Upper lobe of right lung (tissue), 1 donor: ENCODE measurements at regions not wholly inside any gene's neighbourhood (a gene's known extent, or its start where the extent isn't known, plus 50 kb on each side); places are given as distances from the start of the nearest gene placed in this dataset.
"Not testable (repeated sequence)": the region's sequence is repeated elsewhere in the genome, so short reads cannot be mapped to it uniquely, and the experiment has no call there.

Source experiments
- ATAC-seq: fragments of 200-7000 bp; cut with Tn5 transposase; one replicate; pipeline ENCODE4 v1.9.1; 2020; ENCODE audit warnings: mild to moderate bottlenecking, moderate library complexity
- DNase-seq: peaks from one replicate; pipeline ENCODE4 v3.0.0-alpha.2; 2020
- H3K27ac ChIP-seq: fragments of 200-600 bp; one replicate; pipeline ENCODE4 v1.8.0; 2022
- H3K27me3 ChIP-seq: fragments of 200-600 bp; one replicate; pipeline ENCODE4 v1.8.0; 2022; ENCODE audit warnings: mild to moderate bottlenecking
- H3K36me3 ChIP-seq: fragments of 200-600 bp; one replicate; pipeline ENCODE4 v1.8.0; 2022
- H3K4me1 ChIP-seq: fragments of 200-600 bp; one replicate; pipeline ENCODE4 v1.8.0; 2022
- H3K4me3 ChIP-seq: fragments of 200-600 bp; one replicate; pipeline ENCODE4 v1.8.0; 2022; ENCODE audit warnings: mild to moderate bottlenecking
- H3K9me3 ChIP-seq: fragments of 200-600 bp; one replicate; pipeline ENCODE4 v1.8.0; 2022
- CTCF ChIP-seq: fragments of 200-600 bp; IDR thresholded peaks from one replicate; pipeline ENCODE4 v1.8.0; 2022; ENCODE audit warnings: antibody characterized with exemption
- intact Hi-C: fragments of 100-400 bp; cut with DNase I; formaldehyde crosslinking; loops from one replicate; pipeline ENCODE4 v1.11.0; 2022
- donor health status: DM: no; HTN: yes; CAD: no; lungs with severe emphysema.

GRCh38 chr18:21963336-21963735 is 206.1 kb upstream of the GATA6 start:
- H3K27me3 ChIP-seq = no peaks in the 10 kb centered on the region
- DNase-seq = no peak
- no peak for TF ChIP-seq CTCF
- no peak for ATAC-seq
- no peaks in the 10 kb centered on the region for H3K4me1 ChIP-seq
- no peak overlapping the region for H3K4me3 ChIP-seq
- H3K36me3 ChIP-seq = no peaks in the 10 kb centered on the region
- no peak overlapping the region for H3K27ac ChIP-seq
- intact Hi-C loops = no loop called here
- no peaks in the 10 kb centered on the region for H3K9me3 ChIP-seq

- ATAC-seq (no peak), DNase-seq (no peak)
- no peak for TF ChIP-seq CTCF
- H3K4me3 ChIP-seq = no peak overlapping the region
- intact Hi-C loops = no loop called here
- H3K36me3 ChIP-seq = no peaks in the 10 kb centered on the region
- H3K27me3 ChIP-seq = no peaks in the 10 kb centered on the region
- H3K27ac ChIP-seq = no peak overlapping the region
- H3K4me1 ChIP-seq = no peaks in the 10 kb centered on the region
- H3K9me3 ChIP-seq = no peaks in the 10 kb centered on the region
These were observed 201.1 kb upstream of the GATA6 start for GRCh38 chr18:21968338-21968737.

DNA sequence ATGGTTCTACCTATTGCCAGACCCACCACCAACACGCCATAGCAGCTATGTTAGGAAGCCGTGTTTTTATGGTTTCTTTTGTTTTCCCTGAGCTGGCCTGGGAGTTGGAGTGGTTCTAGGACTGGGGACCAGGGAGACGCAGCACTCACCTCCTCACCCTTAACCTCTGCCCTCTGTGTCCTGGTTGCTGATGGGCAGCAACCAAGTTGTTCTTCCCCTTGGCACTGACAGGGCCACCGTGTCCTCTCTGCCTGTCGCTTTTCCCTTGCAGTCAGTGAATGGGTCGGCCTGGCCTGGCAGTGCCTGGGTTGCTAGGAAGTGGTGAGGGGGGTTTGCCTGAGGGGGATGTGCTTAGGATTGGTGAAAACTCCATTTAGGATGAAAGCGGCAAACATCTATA is 197.1 kb upstream of the GATA6 start:
- ATAC-seq = no peak
- Histone ChIP-seq H3K4me1 (no peaks in the 10 kb centered on the region), H3K9me3 (no peaks in the 10 kb centered on the region), H3K27ac (no peak overlapping the region), H3K36me3 (no peaks in the 10 kb centered on the region), H3K27me3 (no peaks in the 10 kb centered on the region), H3K4me3 (no peak overlapping the region)
- no peak for TF ChIP-seq CTCF
- no peak for DNase-seq
- intact Hi-C loops = no loop called here

GRCh38 chr18:21975954-21976353 is 193.4 kb upstream of the GATA6 start:
- H3K27ac ChIP-seq, ATAC-seq, H3K4me3 ChIP-seq, H3K36me3 ChIP-seq, DNase-seq, intact Hi-C loops, H3K4me1 ChIP-seq, H3K9me3 ChIP-seq, H3K27me3 ChIP-seq: not testable (repeated sequence)

DNA sequence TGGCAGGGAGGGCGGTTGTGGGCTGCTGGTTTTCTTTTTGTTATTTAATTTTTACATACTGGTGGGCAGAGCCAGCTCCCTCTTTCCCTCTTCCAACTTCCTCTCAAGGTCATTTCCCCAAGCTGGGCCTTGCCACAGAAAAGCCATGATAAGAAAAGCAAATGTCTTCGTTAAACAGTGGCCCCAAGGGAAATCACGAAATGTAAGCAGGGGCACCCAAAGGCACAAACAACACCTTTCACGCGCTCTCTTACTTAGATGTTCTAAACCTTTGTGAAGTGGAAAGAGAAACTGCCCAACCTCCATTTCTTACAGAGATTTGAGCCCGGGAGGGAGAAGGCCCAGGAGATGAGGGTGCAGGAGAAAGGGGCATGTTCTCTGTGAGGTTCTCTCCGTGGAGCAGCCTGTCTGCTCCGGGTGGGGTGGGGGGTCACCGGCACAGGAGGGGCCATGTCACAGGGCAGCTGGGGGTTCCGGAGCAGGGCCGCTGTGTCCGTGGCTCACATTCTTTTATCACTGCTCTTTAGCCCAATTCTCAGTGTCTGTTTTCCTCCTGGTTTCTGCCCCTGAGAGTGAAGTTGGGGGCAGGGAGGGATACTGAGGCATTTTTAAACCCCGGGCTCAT is 190.7 kb upstream of the GATA6 start:
- H3K27me3 ChIP-seq = no peaks in the 10 kb centered on the region
- no peaks in the 10 kb centered on the region for H3K9me3 ChIP-seq
- H3K4me3 ChIP-seq = no peak overlapping the region
- no peak for ATAC-seq
- H3K27ac ChIP-seq = no peak overlapping the region
- no peak for TF ChIP-seq CTCF
- no peaks in the 10 kb centered on the region for H3K36me3 ChIP-seq
- intact Hi-C loops = no loop called here
- no peaks in the 10 kb centered on the region for H3K4me1 ChIP-seq
- no peak for DNase-seq

GRCh38 chr18:21979171-21979560 is 190.2 kb upstream of the GATA6 start:
- no peak for TF ChIP-seq CTCF
- intact Hi-C loops = no loop called here
- DNase-seq = no peak
- ATAC-seq = no peak
- Histone ChIP-seq H3K27ac (no peak overlapping the region), H3K9me3 (no peaks in the 10 kb centered on the region), H3K4me3 (no peak overlapping the region), H3K27me3 (no peaks in the 10 kb centered on the region), H3K36me3 (no peaks in the 10 kb centered on the region), H3K4me1 (no peaks in the 10 kb centered on the region)
